Gastrocnemius medialis (tissue), 4 donors: ENCODE measurements at regions not wholly inside any gene's neighbourhood (a gene's known extent, or its start where the extent isn't known, plus 50 kb on each side); places are given as distances from the start of the nearest gene placed in this dataset.
"Not testable (repeated sequence)": the region's sequence is repeated elsewhere in the genome, so short reads cannot be mapped to it uniquely, and the experiment has no call there.

Experiments used
- ATAC-seq, 2 donors: fragments of 150-250 bp; one replicate each; pipeline ENCODE4 v1.9.1; 2016
- DNase-seq, 2 donors: peaks; one replicate each; pipeline ENCODE4 v3.0.0-alpha.2; 2019
- H3K27ac ChIP-seq, 4 donors: fragments of 200-600 bp; sonication (generic); 1 replicate in 1 of 4; 2 replicates in 3 of 4; pipeline ENCODE4 v1.5.1; 2016 to 2018; ENCODE audit warnings: mild to moderate bottlenecking in 2 of 4, moderate library complexity in 1 of 4
- H3K27me3 ChIP-seq, 3 donors: fragments of 200-600 bp; sonication (generic) in 2 of 3; 1 replicate in 1 of 3; 2 replicates in 2 of 3; pipeline versions ENCODE4 v1.5.1 to v1.6.0; 2016 to 2019; ENCODE audit warnings: mild to moderate bottlenecking in 1 of 3, moderate library complexity in 1 of 3
- H3K36me3 ChIP-seq, 2 donors: fragments of 200-600 bp; sonication (generic) in 1 of 2; one replicate each; pipeline ENCODE4 v1.5.1; 2017 to 2018
- H3K4me1 ChIP-seq, 2 donors: fragments of 200-600 bp; sonication (generic) in 1 of 2; one replicate each; pipeline ENCODE4 v1.5.1; 2016 to 2017; ENCODE audit warnings: mild to moderate bottlenecking in 2 of 2
- H3K4me3 ChIP-seq, 4 donors: fragments of 200-600 bp; sonication (generic) in 3 of 4; 1 replicate in 1 of 4; 2 replicates in 3 of 4; pipeline ENCODE4 v1.5.1; 2016 to 2019; ENCODE audit warnings: mild to moderate bottlenecking in 2 of 4
- H3K9me3 ChIP-seq, 3 donors: fragments of 200-600 bp; sonication (generic) in 2 of 3; 1 replicate in 1 of 3; 2 replicates in 2 of 3; pipeline ENCODE4 v1.5.1; 2016 to 2019
- CTCF ChIP-seq, 5 experiments: fragments of 450-650 bp in 3 of 5; fragments of 200-600 bp in 2 of 5; sonication (generic) in 2 of 5; IDR thresholded peaks in 4 of 5; conservative IDR thresholded peaks in 1 of 5; 1 replicate in 4 of 5; 2 replicates in 1 of 5; pipeline ENCODE4 v1.5.1; 2016 to 2019; ENCODE audit warnings: antibody characterized with exemption in 5 of 5, mild to moderate bottlenecking in 3 of 5, moderate library complexity in 3 of 5
- POLR2A ChIP-seq, 2 donors: fragments of 450-650 bp; IDR thresholded peaks; one replicate each; pipeline ENCODE4 v1.6.1; 2017; ENCODE audit warnings: antibody characterized with exemption in 2 of 2, mild to moderate bottlenecking in 2 of 2, moderate library complexity in 2 of 2
- in situ Hi-C, 4 donors: fragments of 200-750 bp; cut with MboI; loops; one replicate each; pipeline versions ENCODE4 v1.15.0 to v1.8.0; 2017; ENCODE audit warnings: low sequenced_read_pairs in 4 of 4
- intact Hi-C: fragments of 100-400 bp; cut with DNase I; formaldehyde crosslinking; loops from one replicate; pipeline ENCODE4 v1.15.1; 2023; ENCODE audit warnings: low total_unique reads

- TF ChIP-seq CTCF (IDR thresholded peaks at IDR 0.05 in 4 of 5, conservative IDR thresholded peaks at IDR 0.05 in 1 of 5): no peak
- no peak for TF ChIP-seq POLR2A (IDR thresholded peaks at IDR 0.05)
- Histone ChIP-seq H3K27ac (no peak overlapping the region), H3K4me1 (no peaks in the 10 kb centered on the region), H3K36me3 (no peaks in the 10 kb centered on the region), H3K27me3 (no peaks in the 10 kb centered on the region), H3K4me3 (no peak overlapping the region), H3K9me3 (no peaks in the 10 kb centered on the region)
- in situ Hi-C loops (no loop called here), intact Hi-C loops (no loop called here)
- no peak for DNase-seq
- ATAC-seq: no peak
Measured at GRCh38 chr4:54837576-54838140, 179.9 kb downstream of the KIT start.

GRCh38 chr4:54828361-54828760 lies 170.6 kb downstream of the KIT start:
- H3K36me3 ChIP-seq, intact Hi-C loops, H3K27ac ChIP-seq, H3K4me3 ChIP-seq, in situ Hi-C loops, H3K27me3 ChIP-seq, H3K9me3 ChIP-seq, DNase-seq, H3K4me1 ChIP-seq, ATAC-seq: not testable (repeated sequence)

DNA sequence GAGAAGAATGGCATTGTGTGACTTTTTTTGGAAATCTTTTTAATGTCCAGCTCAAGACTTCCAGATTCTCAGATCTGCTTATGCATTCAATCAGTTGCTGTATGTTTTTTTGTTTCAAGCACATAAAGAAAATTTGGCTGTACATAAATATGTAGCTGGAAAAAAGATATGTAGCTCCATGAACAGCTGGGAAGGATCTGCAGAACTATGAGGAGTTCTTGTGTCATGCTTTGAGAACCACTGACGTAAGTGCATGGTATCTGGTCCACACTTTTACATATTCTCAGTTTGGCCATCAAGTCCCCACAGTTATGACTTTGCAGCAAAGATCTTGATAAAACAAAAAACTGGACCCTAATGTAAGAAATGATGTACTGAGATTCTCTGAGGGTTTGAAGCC lies 165.9 kb downstream of the KIT start:
- ATAC-seq: no peak
- intact Hi-C loops: no loop called here
- H3K4me1 ChIP-seq: no peaks in the 10 kb centered on the region
- no peak overlapping the region for H3K4me3 ChIP-seq
- in situ Hi-C loops: no loop called here
- no peak for TF ChIP-seq POLR2A (IDR thresholded peaks at IDR 0.05)
- TF ChIP-seq CTCF (IDR thresholded peaks at IDR 0.05 in 4 of 5, conservative IDR thresholded peaks at IDR 0.05 in 1 of 5): no peak
- no peaks in the 10 kb centered on the region for H3K9me3 ChIP-seq
- H3K27ac ChIP-seq: no peak overlapping the region
- H3K27me3 ChIP-seq: no peaks in the 10 kb centered on the region
- no peak for DNase-seq
- no peaks in the 10 kb centered on the region for H3K36me3 ChIP-seq

DNA sequence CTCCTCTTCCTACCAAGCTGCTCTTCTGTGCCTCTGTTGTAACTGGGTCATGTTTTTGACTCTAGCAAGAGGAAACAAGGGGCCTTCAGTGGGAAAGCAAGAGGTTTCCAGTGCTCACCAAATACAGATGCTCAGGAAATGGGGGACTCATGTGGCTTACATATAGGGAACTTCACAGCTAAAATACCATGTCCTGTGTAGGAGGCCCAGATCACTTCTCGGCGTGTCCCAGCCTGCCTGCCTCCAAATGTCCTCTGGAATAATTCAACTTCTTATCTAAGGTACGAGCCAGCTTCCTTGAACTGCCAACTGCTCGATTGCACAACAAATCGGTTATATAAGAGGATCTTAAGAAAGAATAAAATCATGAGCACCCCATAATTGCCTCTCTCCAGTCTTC lies 161.3 kb downstream of the KIT start:
- ATAC-seq (no peak), DNase-seq (no peak)
- no peaks in the 10 kb centered on the region for H3K4me1 ChIP-seq
- H3K4me3 ChIP-seq: no peak overlapping the region
- H3K27me3 ChIP-seq: no peaks in the 10 kb centered on the region
- in situ Hi-C loops: no loop called here
- H3K36me3 ChIP-seq: no peaks in the 10 kb centered on the region
- TF ChIP-seq POLR2A (IDR thresholded peaks at IDR 0.05) (no peak), CTCF (IDR thresholded peaks at IDR 0.05 in 4 of 5, conservative IDR thresholded peaks at IDR 0.05 in 1 of 5) (no peak)
- H3K9me3 ChIP-seq: no peaks in the 10 kb centered on the region
- H3K27ac ChIP-seq: no peak overlapping the region
- intact Hi-C loops: no loop called here

DNA sequence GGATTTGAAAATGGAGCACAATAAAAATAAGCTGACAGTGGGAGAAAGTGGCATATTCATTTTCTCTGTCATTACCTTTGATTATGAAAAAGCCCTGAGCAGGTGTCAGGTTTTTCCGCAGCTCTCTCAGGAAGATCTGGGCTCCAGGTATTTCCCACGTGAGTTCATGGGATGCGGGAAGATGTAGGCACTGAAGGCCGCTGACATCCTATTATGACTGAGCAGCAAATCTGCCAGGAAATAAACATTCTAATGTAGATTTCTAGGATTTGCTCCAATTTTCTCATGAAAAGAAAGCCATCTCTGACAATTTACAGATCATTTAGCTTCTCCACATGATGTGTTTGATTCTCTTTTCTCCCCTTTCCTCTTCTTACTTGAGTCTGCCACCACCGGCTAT lies 160.7 kb downstream of the KIT start:
- DNase-seq (no peak), ATAC-seq (no peak)
- Histone ChIP-seq H3K36me3 (no peaks in the 10 kb centered on the region), H3K27ac (no peak overlapping the region), H3K27me3 (no peaks in the 10 kb centered on the region), H3K9me3 (no peaks in the 10 kb centered on the region), H3K4me1 (no peaks in the 10 kb centered on the region), H3K4me3 (no peak overlapping the region)
- in situ Hi-C loops: no loop called here
- intact Hi-C loops: no loop called here
- no peak for TF ChIP-seq CTCF (IDR thresholded peaks at IDR 0.05 in 4 of 5, conservative IDR thresholded peaks at IDR 0.05 in 1 of 5)
- TF ChIP-seq POLR2A (IDR thresholded peaks at IDR 0.05): no peak
